A549 (cell line): ENCODE measurements at regions not wholly inside any gene's neighbourhood (a gene's known extent, or its start where the extent isn't known, plus 50 kb on each side); places are given as distances from the start of the nearest gene placed in this dataset.
A peak's percentile ranks its signal among the peaks of the same experiment; 100 is the strongest.

ENCODE experiments used
- ATAC-seq, 2 experiments: fragments of 200-7000 bp in 1 of 2; fragments of >200 bp in 1 of 2; cut with Nextera tagmentation in 1 of 2; cut with Tn5 transposase in 1 of 2; 3 replicates each; pipeline versions ENCODE4 v1.8.0 to v1.9.1; 2018 to 2020; ENCODE audit warnings: mild to moderate bottlenecking in 1 of 2, moderate library complexity in 1 of 2
- CTCF ChIA-PET: fragments of 300-600 bp; sonication (Branson Sonifier 250); formaldehyde crosslinking; extraction: SDS; loops from one replicate; lab custom pipeline; 2021; ENCODE audit warnings: antibody characterized with exemption, inconsistent platforms; lab: Yijun Ruan, JAX
- POLR2A ChIA-PET: fragments of 350-600 bp; formaldehyde crosslinking; extraction: SDS; loops from one replicate; lab custom pipeline; 2021; ENCODE audit warnings: antibody characterized with exemption, inconsistent platforms; lab: Yijun Ruan, JAX
- DNase-seq, 2 experiments: peaks; one replicate each; pipeline versions ENCODE4 v3.0.0 to v3.0.0-alpha.2; 2011 to 2016; ENCODE audit warnings: low read depth in 1 of 2, low spot score in 1 of 2
- FAIRE-seq: peaks from 2 replicates; lab custom pipeline; 2011; peaks lifted over from hg19 to GRCh38; lab: Jason Lieb, UNC
- H3K27ac ChIP-seq, 2 experiments: fragments of >200 bp; sonication (Bioruptor Twin); formaldehyde crosslinking; 3 replicates each; pipeline ENCODE4 v1.5.1; 2016 to 2017
- H3K4me1 ChIP-seq: fragments of >200 bp; sonication (Bioruptor Twin); formaldehyde crosslinking; 3 replicates; pipeline ENCODE4 v1.6.1; 2016
- H3K4me2 ChIP-seq: fragments of >200 bp; sonication (Bioruptor Twin); formaldehyde crosslinking; 3 replicates; pipeline ENCODE4 v1.6.1; 2016
- H3K4me3 ChIP-seq: fragments of >200 bp; sonication (Bioruptor Twin); formaldehyde crosslinking; 3 replicates; pipeline ENCODE4 v1.5.1; 2016
- H3K9me3 ChIP-seq: fragments of >200 bp; sonication (Bioruptor Twin); formaldehyde crosslinking; 3 replicates; pipeline ENCODE4 v1.6.1; 2016
- BCL3 ChIP-seq: fragments of >200 bp; sonication (Bioruptor Twin); formaldehyde crosslinking; IDR thresholded peaks from 3 replicates; pipeline ENCODE4 v1.6.1; 2016
- CHD2 ChIP-seq: fragments of 150-350 bp; IDR thresholded peaks from 2 replicates; pipeline ENCODE4 v1.6.1; 2014; ENCODE audit warnings: low read length; ENCODE audit not compliant: partially characterized antibody
- CHD4 ChIP-seq: fragments of 200-600 bp; sonication (generic); IDR thresholded peaks from 2 replicates; pipeline ENCODE4 v1.6.1; 2016; ENCODE audit warnings: antibody characterized with exemption, mild to moderate bottlenecking, borderline replicate concordance
- EHF ChIP-seq: fragments of 250-450 bp; sonication (Bioruptor Pico); IDR thresholded peaks from 2 replicates; pipeline ENCODE4 v1.5.0; 2020; ENCODE audit warnings: mild to moderate bottlenecking
- ELK1 ChIP-seq: fragments of 150-350 bp; IDR thresholded peaks from 2 replicates; pipeline ENCODE4 v1.6.1; 2014; ENCODE audit warnings: low read depth, mild to moderate bottlenecking, low read length
- HEYL ChIP-seq: fragments of 250-450 bp; sonication (Bioruptor Pico); IDR thresholded peaks from 2 replicates; pipeline ENCODE4 v1.8.0; 2021; ENCODE audit warnings: mild to moderate bottlenecking, moderate library complexity
- HMGXB4 ChIP-seq: fragments of 250-450 bp; sonication (Bioruptor Pico); IDR thresholded peaks from 2 replicates; pipeline ENCODE4 v1.5.0; 2021; ENCODE audit warnings: mild to moderate bottlenecking, moderate library complexity, borderline replicate concordance
- HOXA7 ChIP-seq: fragments of 250-450 bp; sonication (Bioruptor Pico); IDR thresholded peaks from 2 replicates; pipeline ENCODE4 v1.5.0; 2020; ENCODE audit warnings: mild to moderate bottlenecking, moderate library complexity
- HOXB13 ChIP-seq: fragments of 250-450 bp; sonication (Bioruptor Pico); IDR thresholded peaks from 2 replicates; pipeline ENCODE4 v1.5.0; 2020; ENCODE audit warnings: low read depth, mild to moderate bottlenecking, moderate library complexity
- JUN ChIP-seq, 2 experiments: fragments of >200 bp; sonication (Bioruptor Twin); formaldehyde crosslinking; IDR thresholded peaks; 2 replicates in 1 of 2; 3 replicates in 1 of 2; pipeline ENCODE4 v1.6.1; 2016 to 2017
- JUNB ChIP-seq: fragments of >200 bp; sonication (Bioruptor Twin); formaldehyde crosslinking; IDR thresholded peaks from 2 replicates; pipeline ENCODE4 v1.6.1; 2016
- MAFK ChIP-seq: fragments of 450-650 bp; IDR thresholded peaks from 2 replicates; pipeline ENCODE4 v1.6.1; 2014; ENCODE audit not compliant: partially characterized antibody
- MYC ChIP-seq: IDR thresholded peaks from 2 replicates; pipeline ENCODE4 v1.6.1; 2012; ENCODE audit warnings: mild to moderate bottlenecking, inconsistent platforms, low read length, improper control_type of control experiment, borderline replicate concordance
- PHF8 ChIP-seq: fragments of 200-600 bp; sonication (generic); IDR thresholded peaks from 2 replicates; pipeline ENCODE4 v1.6.1; 2016; ENCODE audit warnings: low read depth, mild to moderate bottlenecking, antibody characterized with exemption, moderate library complexity, borderline replicate concordance
- POLR2AphosphoS2 ChIP-seq: conservative IDR thresholded peaks from 2 replicates; pipeline ENCODE4 v1.6.1; 2012; ENCODE audit warnings: low read length, improper control_type of control experiment, inconsistent platforms
- SREBF2 ChIP-seq: fragments of 450-650 bp; IDR thresholded peaks from 2 replicates; pipeline ENCODE4 v1.6.1; 2014; ENCODE audit warnings: mild to moderate bottlenecking, moderate library complexity
- USF2 ChIP-seq: fragments of 450-650 bp; IDR thresholded peaks from 2 replicates; pipeline ENCODE4 v1.6.1; 2014; ENCODE audit warnings: antibody characterized with exemption
- ZFP36 ChIP-seq: fragments of 450-650 bp; IDR thresholded peaks from 2 replicates; pipeline ENCODE4 v1.6.1; 2014; ENCODE audit warnings: borderline replicate concordance; ENCODE audit not compliant: partially characterized antibody
- WGBS: methylation state at CpG from one replicate; pipeline ENCODE4 v1.1.6; 2017; ENCODE audit errors: missing lambda C conversion rate; 5-methylcytosine and 5-hydroxymethylcytosine counted together

GRCh38 chr6:102841060-102841459 lies 1447.6 kb downstream of the GRIK2 start:
- no peak overlapping the region for H3K27ac ChIP-seq
- no peak overlapping the region for H3K4me3 ChIP-seq
- H3K4me2 ChIP-seq = no peak overlapping the region
- POLR2A ChIA-PET = no interaction called here
- no peak for DNase-seq
- no peak for FAIRE-seq
- H3K9me3 ChIP-seq = no peaks in the 10 kb centered on the region
- no peak for TF ChIP-seq USF2
- no peak for TF ChIP-seq JUNB
- no peak for TF ChIP-seq ZFP36
- no peak for TF ChIP-seq SREBF2
- no peak for TF ChIP-seq HMGXB4 (CRISPR knock-in tag)
- no peak for TF ChIP-seq JUN (IDR thresholded peaks at IDR 0.05)
- TF ChIP-seq POLR2AphosphoS2 = no peak
- no peak for TF ChIP-seq MYC
- TF ChIP-seq PHF8 = no peak
- WGBS = 11% methylated on average over 2 of the region's 2 CpGs
- H3K4me1 ChIP-seq = no peaks in the 10 kb centered on the region
- CTCF ChIA-PET = no interaction called here
- ATAC-seq = no peak

GRCh38 chr6:102832021-102832420 lies 1438.5 kb downstream of the GRIK2 start:
- DNase-seq (no peak), FAIRE-seq (no peak), ATAC-seq (no peak)
- CTCF ChIA-PET = no interaction called here
- no peaks in the 10 kb centered on the region for H3K4me1 ChIP-seq
- no peak overlapping the region for H3K4me2 ChIP-seq
- WGBS = 63% methylated on average over 1 of the region's 1 CpG
- TF ChIP-seq HOXA7 (CRISPR knock-in tag) (no peak), MAFK (peak; percentile 80)
- H3K9me3 ChIP-seq = no peaks in the 10 kb centered on the region
- no peak overlapping the region for H3K27ac ChIP-seq
- no peak overlapping the region for H3K4me3 ChIP-seq
- POLR2A ChIA-PET = no interaction called here

GRCh38 chr6:102820098-102820497 lies 1426.6 kb downstream of the GRIK2 start:
- ChIA-PET CTCF (no interaction called here), POLR2A (no interaction called here)
- TF ChIP-seq ELK1 (no peak), CHD2 (no peak), CHD4 (no peak), SREBF2 (no peak)
- H3K27ac ChIP-seq = no peak overlapping the region
- DNase-seq (no peak), FAIRE-seq (no peak), ATAC-seq (no peak)
- no peak overlapping the region for H3K4me3 ChIP-seq
- WGBS = 21% methylated on average over 2 of the region's 2 CpGs
- no peaks in the 10 kb centered on the region for H3K9me3 ChIP-seq
- H3K4me2 ChIP-seq = no peak overlapping the region
- H3K4me1 ChIP-seq = no peaks in the 10 kb centered on the region

GRCh38 chr6:102815207-102815606 lies 1421.7 kb downstream of the GRIK2 start:
- Histone ChIP-seq H3K4me2 (no peak overlapping the region), H3K9me3 (no peaks in the 10 kb centered on the region), H3K4me3 (no peak overlapping the region), H3K4me1 (no peaks in the 10 kb centered on the region), H3K27ac (no peak overlapping the region)
- TF ChIP-seq HOXB13 (no peak), HEYL (CRISPR knock-in tag) (no peak), EHF (CRISPR knock-in tag) (no peak), MYC (no peak), BCL3 (no peak)
- FAIRE-seq (no peak), DNase-seq (no peak), ATAC-seq (no peak)
- 3% methylated on average over 4 of the region's 4 CpGs for WGBS
- CTCF ChIA-PET = no interaction called here
- POLR2A ChIA-PET = no interaction called here
